Activated CD4-positive, alpha-beta T cell treated with anti-CD3 and anti-CD28 coated beads, Interleukin-2, amount 50 U/mL, for 24 hours (primary cell): ENCODE measurements at regions not wholly inside any gene's neighbourhood (a gene's known extent, or its start where the extent isn't known, plus 50 kb on each side); places are given as distances from the start of the nearest gene placed in this dataset.

ENCODE experiments used
- DNase-seq, 2 donors: peaks; one replicate each; pipeline ENCODE4 v3.0.0-alpha.2; 2020; ENCODE audit warnings: low read depth in 1 of 2, low spot score in 1 of 2

- DNase-seq = no peak
These were observed 52.0 kb upstream of the NPTX2 start for GRCh38 chr7:98565103-98565502.

- no peak for DNase-seq
These were observed 54.1 kb upstream of the NPTX2 start for GRCh38 chr7:98562871-98563495.

GRCh38 chr7:98562381-98562823 lies 54.7 kb upstream of the NPTX2 start:
- no peak for DNase-seq

- DNase-seq = no peak
These were observed 57.1 kb upstream of the NPTX2 start for GRCh38 chr7:98559958-98560357.

GRCh38 chr7:98559219-98559618 lies 57.9 kb upstream of the NPTX2 start:
- DNase-seq = no peak

- DNase-seq = no peak
These were observed 59.5 kb upstream of the NPTX2 start for GRCh38 chr7:98557538-98558031.

- DNase-seq = no peak
These were observed 60.8 kb upstream of the NPTX2 start for GRCh38 chr7:98556288-98556687.

GRCh38 chr7:98555403-98555802 lies 61.7 kb upstream of the NPTX2 start:
- no peak for DNase-seq

GRCh38 chr7:98553666-98554065 lies 63.4 kb upstream of the NPTX2 start:
- DNase-seq = no peak

GRCh38 chr7:98551611-98552273 lies 65.3 kb upstream of the NPTX2 start:
- DNase-seq = no peak

GRCh38 chr7:98548971-98549370 lies 68.1 kb upstream of the NPTX2 start:
- DNase-seq = no peak

GRCh38 chr7:98548370-98548769 lies 68.7 kb upstream of the NPTX2 start:
- no peak for DNase-seq

- no peak for DNase-seq
These were observed 76.0 kb upstream of the NPTX2 start for GRCh38 chr7:98541101-98541500.

GRCh38 chr7:98539865-98540264 lies 77.2 kb upstream of the NPTX2 start:
- DNase-seq = no peak

- DNase-seq = no peak
These were observed 80.3 kb upstream of the NPTX2 start for GRCh38 chr7:98536803-98537202.

- no peak for DNase-seq
These were observed 82.6 kb upstream of the NPTX2 start for GRCh38 chr7:98534493-98534892.

GRCh38 chr7:98531717-98532116 lies 85.4 kb upstream of the NPTX2 start:
- no peak for DNase-seq

GRCh38 chr7:98528079-98528478 lies 89.0 kb upstream of the NPTX2 start:
- no peak for DNase-seq

GRCh38 chr7:98526059-98526458 lies 91.0 kb upstream of the NPTX2 start:
- no peak for DNase-seq

GRCh38 chr7:98521089-98521692 lies 95.9 kb upstream of the NPTX2 start:
- no peak for DNase-seq

GRCh38 chr7:98520356-98520951 lies 96.6 kb upstream of the NPTX2 start:
- DNase-seq = no peak
